ENCODE measurements at regions not wholly inside any gene's neighbourhood (a gene's known extent, or its start where the extent isn't known, plus 50 kb on each side); places are given as distances from the start of the nearest gene placed in this dataset.

DNA sequence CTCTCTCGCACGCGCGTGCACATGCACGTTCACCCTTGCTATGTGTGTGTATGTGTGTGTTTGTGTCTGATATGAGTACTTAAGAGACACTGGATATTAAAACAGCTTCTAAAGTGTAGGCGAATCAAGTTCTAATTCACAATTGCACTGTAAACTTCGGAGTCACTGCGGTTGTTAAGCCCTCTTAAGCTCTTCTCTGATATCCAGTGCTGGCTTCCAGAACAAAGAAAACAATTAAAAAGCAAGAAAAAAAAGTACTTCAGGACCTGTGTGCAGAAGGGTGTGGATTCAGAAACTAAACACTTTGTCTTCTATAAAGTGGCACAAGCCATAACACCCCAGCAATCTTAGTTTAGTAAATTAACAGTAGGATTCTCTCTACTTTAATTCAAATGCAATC is 300.2 kb downstream of the PCDH7 start:
- TF ChIP-seq CTCF (conservative IDR thresholded peaks at IDR 0.05; ENCODE audit: low read length), result no peak
- no peak for TF ChIP-seq EZH2phosphoT487 (IDR thresholded peaks at IDR 0.05; ENCODE audit: borderline replicate concordance, low read depth, low read length)
